AG10803 (cell line): ENCODE measurements at regions not wholly inside any gene's neighbourhood (a gene's known extent, or its start where the extent isn't known, plus 50 kb on each side); places are given as distances from the start of the nearest gene placed in this dataset.
A peak's percentile ranks its signal among the peaks of the same experiment; 100 is the strongest.

Experiments
- DNase-seq: peaks from one replicate; pipeline ENCODE4 v3.0.0; 2010; ENCODE audit warnings: low read depth
- H3K4me3 ChIP-seq: 2 replicates; pipeline ENCODE4 v1.5.1; 2011; ENCODE audit warnings: mild to moderate bottlenecking, low read length, control low read depth
- TF ChIP-seq, protein P1 (sequence below): conservative IDR thresholded peaks from 2 replicates; pipeline ENCODE4 v1.5.1; 2011; ENCODE audit warnings: mild to moderate bottlenecking, low read length, control low read depth, inconsistent platforms

DNA sequence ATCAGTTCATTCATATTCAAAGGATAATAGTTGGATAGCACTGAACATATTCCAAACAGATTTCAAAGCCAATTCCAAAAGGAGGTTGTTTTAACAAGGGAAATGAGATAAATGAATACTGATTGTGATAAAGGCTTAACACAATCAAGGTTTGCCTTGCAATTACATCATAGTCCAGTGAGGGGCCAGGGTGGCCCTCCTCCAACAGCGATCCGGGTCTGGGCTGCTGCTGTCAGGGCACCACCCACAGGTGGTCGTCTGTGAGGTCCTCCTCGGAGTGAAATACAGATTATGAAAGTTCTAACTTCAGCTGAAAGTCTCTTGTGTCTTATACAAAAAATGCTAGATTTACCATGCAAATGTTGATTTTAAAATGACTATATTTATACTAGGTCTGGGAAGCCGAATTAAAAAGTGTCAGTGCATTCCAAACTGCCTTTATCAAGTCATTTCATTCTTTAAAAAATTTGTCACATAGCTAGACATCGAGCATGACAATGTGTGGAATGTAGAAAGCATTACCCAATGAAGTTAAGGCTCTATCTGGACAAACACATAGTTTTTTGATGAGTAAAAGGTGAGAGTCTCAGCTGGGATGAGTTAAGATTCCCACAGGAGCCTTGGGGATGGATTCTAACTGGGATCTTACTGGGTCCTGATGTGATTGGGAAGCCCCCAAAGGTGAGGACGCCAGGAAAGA lies 65.9 kb upstream of the SLC22A23 start:
- H3K4me3 ChIP-seq: no peak overlapping the region
- TF ChIP-seq, protein P1, sequence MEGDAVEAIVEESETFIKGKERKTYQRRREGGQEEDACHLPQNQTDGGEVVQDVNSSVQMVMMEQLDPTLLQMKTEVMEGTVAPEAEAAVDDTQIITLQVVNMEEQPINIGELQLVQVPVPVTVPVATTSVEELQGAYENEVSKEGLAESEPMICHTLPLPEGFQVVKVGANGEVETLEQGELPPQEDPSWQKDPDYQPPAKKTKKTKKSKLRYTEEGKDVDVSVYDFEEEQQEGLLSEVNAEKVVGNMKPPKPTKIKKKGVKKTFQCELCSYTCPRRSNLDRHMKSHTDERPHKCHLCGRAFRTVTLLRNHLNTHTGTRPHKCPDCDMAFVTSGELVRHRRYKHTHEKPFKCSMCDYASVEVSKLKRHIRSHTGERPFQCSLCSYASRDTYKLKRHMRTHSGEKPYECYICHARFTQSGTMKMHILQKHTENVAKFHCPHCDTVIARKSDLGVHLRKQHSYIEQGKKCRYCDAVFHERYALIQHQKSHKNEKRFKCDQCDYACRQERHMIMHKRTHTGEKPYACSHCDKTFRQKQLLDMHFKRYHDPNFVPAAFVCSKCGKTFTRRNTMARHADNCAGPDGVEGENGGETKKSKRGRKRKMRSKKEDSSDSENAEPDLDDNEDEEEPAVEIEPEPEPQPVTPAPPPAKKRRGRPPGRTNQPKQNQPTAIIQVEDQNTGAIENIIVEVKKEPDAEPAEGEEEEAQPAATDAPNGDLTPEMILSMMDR: no peak
- DNase-seq: peak; percentile 84

DNA sequence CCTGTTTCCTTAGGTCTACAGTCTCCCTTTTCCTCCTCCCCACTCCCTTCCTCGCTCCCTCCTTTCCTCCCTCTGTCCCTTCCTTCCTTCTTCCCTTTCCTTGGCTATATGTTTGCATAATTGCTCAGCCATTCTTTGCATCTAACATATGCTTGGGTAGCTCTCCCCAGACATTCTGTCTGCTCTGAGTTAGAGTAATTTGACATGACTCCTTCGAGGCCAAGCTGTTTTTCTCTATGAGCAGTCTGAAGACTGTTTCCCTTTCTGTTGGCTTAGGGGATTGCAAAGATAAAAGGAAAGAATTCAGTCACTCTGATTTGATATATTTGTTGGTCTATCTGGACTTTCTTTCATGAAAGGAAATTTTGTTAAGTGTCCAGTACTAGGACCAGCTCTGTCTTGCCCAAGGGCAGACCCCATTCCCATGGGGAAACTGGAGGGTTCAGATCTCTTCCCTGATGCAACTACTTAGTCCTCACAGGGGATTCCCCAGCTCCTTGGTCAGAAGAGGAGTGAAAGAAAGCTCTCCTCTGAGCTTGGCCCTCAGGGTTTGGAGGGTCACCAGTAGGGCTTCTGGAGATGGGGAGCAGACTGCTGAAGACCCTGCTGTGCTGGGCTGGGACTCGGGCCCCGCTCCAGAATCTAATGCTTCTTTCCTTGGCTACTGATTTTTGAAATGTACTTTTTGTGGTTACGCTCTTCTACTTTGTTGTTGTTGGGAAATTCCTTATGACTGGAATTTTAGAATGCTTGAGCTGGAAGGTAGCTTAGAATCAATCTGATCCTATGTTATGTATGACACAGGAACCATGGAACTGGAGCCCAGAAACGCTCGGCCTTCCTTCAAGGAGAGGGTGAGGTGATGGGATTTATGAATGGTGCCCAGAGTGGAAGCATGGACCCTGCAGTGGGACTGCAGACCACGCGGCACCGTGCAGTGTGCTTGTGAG lies 63.7 kb upstream of the SLC22A23 start:
- peak; percentile 55 for DNase-seq
- no peak overlapping the region for H3K4me3 ChIP-seq
- TF ChIP-seq, protein P1: no peak

GRCh38 chr6:3518356-3519190 lies 61.7 kb upstream of the SLC22A23 start:
- H3K4me3 ChIP-seq: no peak overlapping the region
- peak; percentile 87 for DNase-seq
- TF ChIP-seq, protein P1: no peak

- TF ChIP-seq, protein P1: no peak
- peak; percentile 96 for DNase-seq
Measured at GRCh38 chr6:3517350-3517749, 60.5 kb upstream of the SLC22A23 start.

GRCh38 chr6:3516092-3516491 lies 59.2 kb upstream of the SLC22A23 start:
- no peak for DNase-seq
- no peak overlapping the region for H3K4me3 ChIP-seq
- TF ChIP-seq, protein P1: no peak

More at GRCh38 chr6:3517350-3517749, 60.5 kb upstream of the SLC22A23 start:
- no peak overlapping the region for H3K4me3 ChIP-seq

- TF ChIP-seq, protein P1: no peak
- no peak overlapping the region for H3K4me3 ChIP-seq
- no peak for DNase-seq
Measured at GRCh38 chr6:3515669-3516068, 58.8 kb upstream of the SLC22A23 start.
